ENCODE measurements at regions not wholly inside any gene's neighbourhood (a gene's known extent, or its start where the extent isn't known, plus 50 kb on each side); places are given as distances from the start of the nearest gene placed in this dataset.

DNA sequence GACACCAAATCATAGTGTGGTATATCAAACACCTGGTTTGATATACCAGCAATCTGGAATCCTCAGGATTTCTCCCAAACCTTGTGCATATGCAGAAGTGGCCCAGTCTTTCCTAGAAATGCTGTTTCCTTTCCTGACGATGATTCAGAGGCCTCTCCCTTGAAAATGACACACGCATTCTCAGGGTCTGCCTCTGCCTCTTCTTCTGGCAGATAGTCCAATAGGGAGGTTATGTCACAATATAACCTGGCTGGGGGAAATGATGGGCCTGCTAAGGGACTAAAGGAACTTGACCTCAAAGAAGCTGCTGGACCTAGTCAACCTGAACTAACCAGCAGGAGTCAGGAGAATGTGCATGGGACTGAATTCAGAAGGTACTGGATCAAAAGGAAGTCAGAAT is 435.2 kb downstream of the IDS start:
- H3K9me3 ChIP-seq (ENCODE audit: control insufficient read depth, low read length), result no peaks in the 10 kb centered on the region

DNA sequence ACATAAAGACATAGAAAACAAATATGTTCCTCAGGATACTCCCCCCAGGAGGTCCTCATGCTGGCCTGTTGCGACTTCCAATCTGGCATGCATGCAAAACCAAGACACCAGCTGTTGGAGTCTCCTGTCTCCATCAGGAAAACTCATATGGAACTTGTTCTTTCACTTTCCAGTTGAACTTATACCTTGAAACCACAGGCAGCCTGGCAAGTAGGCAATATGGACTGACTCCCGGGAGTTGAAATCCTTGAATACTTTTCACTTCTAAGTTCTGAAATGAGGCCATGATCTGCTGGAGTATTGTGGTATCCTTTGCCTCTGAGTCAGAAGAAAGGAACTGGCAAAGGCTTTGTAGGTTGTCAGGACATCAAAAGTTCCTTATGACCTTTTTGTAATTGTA is 444.2 kb downstream of the IDS start:
- H3K27me3 Mint-ChIP-seq (ENCODE audit: insufficient read depth), result no peaks in the 10 kb centered on the region
- Histone ChIP-seq H3K27me3 (ENCODE audit: control insufficient read depth, insufficient read depth, low read length, poor library complexity, severe bottlenecking) (no peaks in the 10 kb centered on the region), H3K4me1 (ENCODE audit: control insufficient read depth, insufficient read depth, low read length) (no peaks in the 10 kb centered on the region), H3K27ac (ENCODE audit: low read depth, low read length) (no peak overlapping the region), H3K9me3 (ENCODE audit: control insufficient read depth, low read length) (no peaks in the 10 kb centered on the region), H3K4me3 (ENCODE audit: low read length) (no peak overlapping the region), H3K9ac (ENCODE audit: extremely low read depth, low read length, poor library complexity, severe bottlenecking) (no peak overlapping the region), H3K36me3 (ENCODE audit: control insufficient read depth, insufficient read depth, low read length) (no peaks in the 10 kb centered on the region)
- TF ChIP-seq, protein P1, sequence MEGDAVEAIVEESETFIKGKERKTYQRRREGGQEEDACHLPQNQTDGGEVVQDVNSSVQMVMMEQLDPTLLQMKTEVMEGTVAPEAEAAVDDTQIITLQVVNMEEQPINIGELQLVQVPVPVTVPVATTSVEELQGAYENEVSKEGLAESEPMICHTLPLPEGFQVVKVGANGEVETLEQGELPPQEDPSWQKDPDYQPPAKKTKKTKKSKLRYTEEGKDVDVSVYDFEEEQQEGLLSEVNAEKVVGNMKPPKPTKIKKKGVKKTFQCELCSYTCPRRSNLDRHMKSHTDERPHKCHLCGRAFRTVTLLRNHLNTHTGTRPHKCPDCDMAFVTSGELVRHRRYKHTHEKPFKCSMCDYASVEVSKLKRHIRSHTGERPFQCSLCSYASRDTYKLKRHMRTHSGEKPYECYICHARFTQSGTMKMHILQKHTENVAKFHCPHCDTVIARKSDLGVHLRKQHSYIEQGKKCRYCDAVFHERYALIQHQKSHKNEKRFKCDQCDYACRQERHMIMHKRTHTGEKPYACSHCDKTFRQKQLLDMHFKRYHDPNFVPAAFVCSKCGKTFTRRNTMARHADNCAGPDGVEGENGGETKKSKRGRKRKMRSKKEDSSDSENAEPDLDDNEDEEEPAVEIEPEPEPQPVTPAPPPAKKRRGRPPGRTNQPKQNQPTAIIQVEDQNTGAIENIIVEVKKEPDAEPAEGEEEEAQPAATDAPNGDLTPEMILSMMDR (conservative IDR thresholded peaks at IDR 0.05), result no peak
- H3K36me3 Mint-ChIP-seq (ENCODE audit: low read depth), result no peaks in the 10 kb centered on the region
- 100% methylated on average over 2 of the region's 2 CpGs; no CpG with 5 or more reads in 1 of the 2 experiments for WGBS, 2 experiments (ENCODE audit: insufficient coverage in 1 of 2, insufficient read length in 1 of 2)
- H3K9me3 Mint-ChIP-seq, result peaks cover 42% of the 10 kb centered on the region
- H3K4me3 Mint-ChIP-seq, result no peak overlapping the region
- H3K4me1 Mint-ChIP-seq, result no peaks in the 10 kb centered on the region
- H3K27ac Mint-ChIP-seq, result no peak overlapping the region
- DNase-seq, result no peak

More for the DNA sequence above, 435.2 kb downstream of the IDS start:
- no peak overlapping the region for H3K27ac ChIP-seq (ENCODE audit: low read depth, low read length)
- TF ChIP-seq, protein P1 (conservative IDR thresholded peaks at IDR 0.05), result no peak
- WGBS, 2 experiments (ENCODE audit: insufficient coverage in 1 of 2, insufficient read length in 1 of 2), result 67% methylated on average over 2 of the region's 2 CpGs; no CpG with 5 or more reads in 1 of the 2 experiments
- H3K36me3 ChIP-seq (ENCODE audit: control insufficient read depth, insufficient read depth, low read length), result no peaks in the 10 kb centered on the region
- Mint-ChIP-seq H3K27ac (no peak overlapping the region), H3K4me1 (no peaks in the 10 kb centered on the region), H3K4me3 (no peak overlapping the region), H3K27me3 (ENCODE audit: insufficient read depth) (no peaks in the 10 kb centered on the region), H3K9me3 (peaks cover 40% of the 10 kb centered on the region), H3K36me3 (ENCODE audit: low read depth) (no peaks in the 10 kb centered on the region)
- H3K4me1 ChIP-seq (ENCODE audit: control insufficient read depth, insufficient read depth, low read length), result no peaks in the 10 kb centered on the region
- H3K9ac ChIP-seq (ENCODE audit: extremely low read depth, low read length, poor library complexity, severe bottlenecking), result no peak overlapping the region
- no peak overlapping the region for H3K4me3 ChIP-seq (ENCODE audit: low read length)
- DNase-seq, result no peak
- no peaks in the 10 kb centered on the region for H3K27me3 ChIP-seq (ENCODE audit: control insufficient read depth, insufficient read depth, low read length, poor library complexity, severe bottlenecking)
